NCI-H1930 (cell line): ENCODE measurements at regions not wholly inside any gene's neighbourhood (a gene's known extent, or its start where the extent isn't known, plus 50 kb on each side); places are given as distances from the start of the nearest gene placed in this dataset.
"Not testable (repeated sequence)": the region's sequence is repeated elsewhere in the genome, so short reads cannot be mapped to it uniquely, and the experiment has no call there.

Source experiments
- DNase-seq, 2 experiments: peaks; one replicate each; lab custom pipeline; 2025; lab: John Stamatoyannopoulos, UW

DNA sequence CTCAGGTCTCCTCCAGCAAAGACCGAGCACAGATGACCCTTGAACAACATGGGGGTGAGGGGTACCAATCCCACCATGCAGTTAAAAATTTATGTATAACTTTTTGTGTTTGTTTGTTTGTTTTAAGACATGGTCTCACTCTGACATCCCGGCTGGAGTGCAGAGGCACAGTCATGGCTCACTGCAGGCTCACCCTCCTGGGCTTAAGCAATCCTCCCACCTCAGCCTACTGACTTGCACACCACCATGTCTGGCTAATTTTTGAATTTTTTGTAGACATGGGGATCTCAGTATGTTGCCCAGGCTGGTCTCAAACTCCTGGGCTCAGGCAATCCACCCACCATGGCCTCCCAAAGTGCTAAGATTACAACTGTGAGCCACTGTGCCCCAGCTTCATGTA is 231.0 kb upstream of the PIK3R1 start:
- no peak for DNase-seq

DNA sequence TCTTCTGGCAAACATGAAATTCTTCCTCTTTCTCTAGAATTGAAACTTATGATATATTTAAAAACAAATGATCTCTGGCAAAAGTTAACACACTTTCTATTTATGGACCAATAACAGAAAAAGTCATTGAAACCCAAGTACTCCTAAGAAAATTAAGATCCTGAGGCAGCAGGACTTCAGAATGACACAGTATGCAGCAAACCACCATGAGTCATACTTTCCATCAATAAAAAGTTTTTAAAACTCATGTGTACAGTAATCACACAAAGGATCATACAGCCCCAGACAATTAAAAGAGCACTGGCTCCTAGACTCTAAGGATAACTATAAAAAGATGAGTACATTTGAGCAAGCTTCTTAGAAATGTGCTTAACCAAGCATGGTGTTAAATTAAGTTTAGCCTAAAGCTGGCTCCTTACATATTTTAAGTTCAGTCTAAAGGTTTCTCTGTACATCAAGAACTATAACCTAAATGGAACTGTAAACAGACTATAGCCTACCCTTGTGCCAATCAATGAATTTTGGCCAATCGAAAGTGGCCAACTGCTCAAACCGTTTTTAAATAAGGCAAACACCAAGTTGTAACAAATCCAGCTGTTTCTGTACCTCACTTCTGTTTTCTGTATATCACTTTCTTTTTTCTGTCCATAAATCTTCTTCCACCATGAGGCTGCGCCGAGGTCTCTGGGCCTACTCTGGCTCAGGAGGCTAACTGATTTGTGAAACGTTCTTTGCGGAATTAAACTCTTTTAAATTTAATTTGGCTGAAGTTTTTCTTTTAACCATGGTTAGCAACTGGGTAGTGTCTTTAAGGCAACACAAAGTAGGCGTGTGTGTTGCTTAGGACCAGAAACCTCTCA is 232.1 kb upstream of the PIK3R1 start:
- no peak for DNase-seq

DNA sequence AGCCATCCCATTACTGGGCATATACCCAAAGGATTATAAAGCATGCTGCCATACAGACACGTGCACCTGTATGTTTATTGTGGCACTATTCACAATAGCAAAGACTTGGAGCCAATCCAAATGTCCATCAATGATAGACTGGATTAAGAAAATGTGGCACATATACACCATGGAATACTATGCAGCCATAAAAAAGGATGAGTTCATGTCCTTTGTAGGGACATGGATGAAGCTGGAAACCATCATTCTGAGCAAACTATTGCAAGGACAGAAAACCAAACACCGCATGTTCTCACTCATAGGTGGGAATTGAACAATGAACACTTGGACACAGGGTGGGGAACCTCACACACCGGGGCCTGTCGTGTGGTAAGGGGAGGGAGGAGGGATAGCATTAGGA is 233.4 kb upstream of the PIK3R1 start:
- not testable (repeated sequence) for DNase-seq

DNA sequence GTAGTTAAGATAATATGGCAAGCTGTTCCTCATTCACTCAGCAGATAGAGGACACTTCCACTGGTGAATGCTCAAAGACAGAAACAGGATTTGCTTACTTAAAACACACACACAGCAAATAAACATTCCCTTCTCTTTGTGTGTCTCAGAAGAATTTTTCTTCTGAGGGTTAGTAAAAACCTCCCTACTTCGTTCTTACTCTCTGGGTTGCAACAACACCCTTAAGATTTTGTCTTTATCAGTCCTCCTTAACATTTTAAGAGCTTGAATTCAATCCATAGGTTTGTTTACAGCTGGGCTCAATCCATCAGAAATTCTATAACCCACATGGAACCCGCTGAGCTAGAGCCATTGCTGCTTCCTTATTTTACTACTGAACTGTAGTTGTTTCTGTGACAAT is 237.4 kb upstream of the PIK3R1 start:
- no peak for DNase-seq

DNA sequence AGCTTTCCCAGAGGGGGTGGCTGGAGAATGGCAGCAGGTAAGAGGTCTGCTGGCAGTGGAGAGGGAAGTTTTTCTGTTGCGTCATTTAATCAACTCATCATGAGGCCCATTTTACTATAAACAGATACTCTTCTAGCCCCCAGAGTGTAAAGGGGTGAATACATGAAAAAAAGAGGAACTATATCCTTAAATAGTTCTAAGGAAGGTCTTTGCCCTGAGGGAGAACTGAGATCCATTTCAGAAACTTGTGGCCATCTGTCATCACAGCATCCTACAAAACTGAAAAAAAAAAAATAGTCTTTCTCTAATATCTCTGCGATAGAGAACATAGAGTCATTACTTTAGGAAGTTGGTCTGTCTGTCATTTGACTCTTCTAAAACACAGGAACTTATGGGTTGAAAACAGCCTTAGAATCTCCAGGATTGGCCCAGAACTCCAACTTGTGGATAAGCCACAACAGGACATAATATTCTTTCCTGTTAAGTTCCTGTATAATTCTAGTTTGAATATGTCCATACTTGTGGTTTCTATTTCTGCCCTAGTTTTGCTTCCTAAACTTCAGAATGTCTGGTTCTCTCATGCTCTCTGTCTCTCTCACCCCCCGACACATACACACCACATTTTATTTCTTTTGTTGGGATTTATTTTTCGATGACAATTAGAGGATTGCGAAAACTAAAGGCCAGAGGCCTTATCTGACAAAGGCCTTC is 238.5 kb upstream of the PIK3R1 start:
- no peak for DNase-seq

DNA sequence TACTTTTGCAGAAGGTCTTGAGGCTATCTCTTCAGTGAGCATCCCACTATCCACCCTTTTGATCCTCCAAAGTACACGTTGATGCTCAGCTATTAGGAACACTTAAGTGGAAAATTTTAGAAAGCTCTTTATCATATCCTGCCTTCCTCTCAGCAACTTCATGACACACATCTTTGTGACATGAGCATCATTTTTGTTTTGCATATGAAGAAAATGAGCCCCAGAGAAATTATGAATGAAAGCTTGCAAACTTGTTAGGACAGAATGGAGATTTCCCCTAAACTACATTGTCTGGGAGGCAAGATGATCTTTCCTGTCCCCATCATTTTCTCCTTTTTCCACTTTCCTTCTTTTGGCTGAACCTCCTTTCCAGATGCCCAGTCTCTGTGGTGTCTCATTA is 239.4 kb upstream of the PIK3R1 start:
- no peak for DNase-seq

DNA sequence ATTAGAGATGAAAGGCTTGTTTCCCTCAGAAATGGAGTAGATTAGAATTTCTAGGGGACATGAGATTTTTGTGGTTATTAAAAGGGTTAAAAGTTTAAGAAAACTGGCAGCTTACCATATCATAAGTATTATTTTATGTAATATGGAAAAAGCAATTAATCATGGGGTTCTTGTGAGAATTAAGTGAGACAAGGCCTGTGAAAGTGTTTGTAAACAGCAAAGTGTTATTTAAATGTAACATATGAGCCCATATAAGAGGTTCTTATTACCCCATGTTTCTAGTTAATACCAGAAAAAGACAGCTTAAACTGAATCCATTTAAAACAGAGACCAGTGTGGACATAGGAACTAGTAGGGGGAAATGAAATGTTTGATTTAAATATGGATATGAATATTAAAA is 241.1 kb upstream of the PIK3R1 start:
- DNase-seq: no peak

DNA sequence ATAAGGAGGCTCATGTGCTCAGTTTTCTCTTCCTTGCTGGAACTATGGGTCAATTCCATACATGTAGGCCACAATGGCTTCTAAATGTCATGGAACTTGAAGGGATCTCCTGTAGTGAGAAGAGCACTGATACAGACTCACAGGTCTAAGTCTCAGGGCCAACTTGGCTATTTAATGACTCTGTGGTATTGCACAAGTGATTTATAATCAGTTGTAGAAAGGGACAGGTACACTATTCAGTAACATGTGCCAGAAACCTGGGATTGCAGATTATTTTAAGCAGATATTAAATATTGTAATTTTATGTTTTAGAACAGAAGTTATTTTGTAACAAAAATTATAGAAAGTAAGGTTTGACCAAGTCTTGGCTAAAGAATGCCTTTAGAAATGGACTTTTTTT is 241.5 kb upstream of the PIK3R1 start:
- DNase-seq: no peak

DNA sequence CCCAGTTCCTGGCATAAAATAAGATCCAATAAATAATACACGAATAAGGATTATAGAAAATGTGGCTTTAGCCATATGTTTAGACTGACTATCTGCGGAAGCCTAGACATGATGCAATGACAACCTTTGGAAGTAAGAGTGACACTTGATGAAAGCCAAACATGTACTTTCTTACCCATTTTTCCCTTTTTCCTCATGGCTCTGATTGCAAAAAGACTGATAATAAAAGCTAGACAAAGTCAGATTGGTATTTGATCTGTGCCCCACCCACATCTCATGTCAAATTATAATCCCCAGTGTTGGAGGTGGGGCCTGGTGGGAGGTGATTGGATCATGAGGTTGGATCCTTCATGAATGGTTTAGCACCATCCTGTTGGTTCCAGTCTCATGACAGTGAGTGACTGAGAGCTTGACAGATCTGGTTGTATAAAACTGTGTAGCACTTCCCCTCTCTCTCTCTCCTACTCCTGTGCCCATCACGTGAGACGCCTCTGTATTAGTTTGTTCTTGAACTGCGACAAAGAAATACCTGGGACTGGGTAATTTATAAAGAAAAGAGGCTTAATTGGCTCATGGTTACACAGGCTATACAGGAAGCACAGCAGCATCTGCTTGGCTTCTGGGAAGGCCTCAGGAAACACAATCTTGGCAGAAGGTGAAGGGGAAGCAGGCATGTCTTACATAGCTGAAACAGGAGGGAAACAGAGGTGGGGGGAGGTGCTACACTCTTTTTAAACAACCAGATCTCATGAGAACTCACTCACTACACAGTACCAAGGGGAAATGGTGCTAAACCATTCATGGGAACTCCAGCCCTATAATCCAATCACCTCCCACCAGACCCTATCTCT is 243.4 kb upstream of the PIK3R1 start:
- DNase-seq: no peak

DNA sequence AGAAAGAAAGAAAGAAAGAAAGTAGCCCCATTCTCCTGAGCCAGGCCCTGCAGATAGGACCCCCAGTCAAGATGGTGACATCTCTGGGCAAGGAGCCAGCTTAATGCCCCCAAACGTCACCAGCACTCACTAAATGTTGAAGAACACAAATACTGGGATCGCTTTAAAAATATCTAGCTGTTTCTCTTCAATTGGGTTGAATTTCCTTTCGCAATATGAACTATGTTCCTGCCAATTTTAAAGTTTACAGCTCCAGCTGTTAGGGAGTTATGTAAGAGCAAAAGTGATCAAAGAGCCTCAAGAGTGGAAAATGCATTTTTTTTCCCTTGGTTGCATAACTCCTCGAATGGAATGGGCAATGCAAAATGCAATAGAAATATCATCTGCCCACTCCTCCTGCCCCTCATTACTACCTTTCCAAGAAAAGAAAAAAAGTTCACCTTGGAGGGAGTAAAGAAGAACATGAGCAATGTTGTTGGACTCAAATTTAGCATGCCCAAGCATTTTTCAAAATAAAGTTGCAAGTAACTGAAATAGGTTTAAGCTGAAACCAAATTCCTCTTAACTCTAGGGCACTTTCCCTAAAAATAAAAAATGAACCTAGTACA is 244.2 kb upstream of the PIK3R1 start:
- no peak for DNase-seq

DNA sequence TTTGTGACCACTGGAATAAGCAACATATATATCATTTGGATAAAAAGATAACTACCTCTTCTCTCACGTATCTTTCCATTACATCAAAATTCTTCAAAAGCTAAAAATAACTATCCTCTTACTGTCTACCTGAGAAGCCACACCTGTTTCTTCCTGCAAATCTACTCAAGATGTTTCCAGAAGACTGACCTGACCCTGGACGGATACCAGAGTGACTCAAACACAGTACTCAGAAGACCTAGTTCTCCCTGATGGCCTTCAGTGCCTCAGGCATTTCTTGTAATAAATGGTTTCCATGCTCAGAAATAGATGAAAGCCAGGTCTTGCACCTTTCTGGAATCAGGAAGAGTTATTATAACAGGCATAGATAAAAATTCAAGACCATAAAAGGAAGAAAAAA is 245.9 kb upstream of the PIK3R1 start:
- DNase-seq: no peak

DNA sequence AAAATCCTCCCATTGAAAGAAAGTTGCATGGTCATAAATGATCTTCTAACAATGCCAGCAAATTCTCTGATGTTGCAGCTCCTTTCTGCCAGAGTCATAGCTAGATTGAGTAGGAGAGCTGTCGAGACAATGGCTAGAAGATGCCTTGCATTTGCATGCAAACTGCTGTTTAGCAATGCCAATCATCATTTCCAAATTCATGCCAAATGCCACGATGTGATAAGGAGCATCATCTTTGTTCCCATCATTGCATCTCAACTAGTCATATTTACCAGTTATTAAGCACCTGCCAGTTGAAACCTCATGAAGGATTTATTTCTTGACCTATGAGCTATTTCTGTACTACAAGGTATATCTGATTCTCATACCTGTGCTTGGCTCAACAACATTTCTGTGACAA is 246.4 kb upstream of the PIK3R1 start:
- no peak for DNase-seq

DNA sequence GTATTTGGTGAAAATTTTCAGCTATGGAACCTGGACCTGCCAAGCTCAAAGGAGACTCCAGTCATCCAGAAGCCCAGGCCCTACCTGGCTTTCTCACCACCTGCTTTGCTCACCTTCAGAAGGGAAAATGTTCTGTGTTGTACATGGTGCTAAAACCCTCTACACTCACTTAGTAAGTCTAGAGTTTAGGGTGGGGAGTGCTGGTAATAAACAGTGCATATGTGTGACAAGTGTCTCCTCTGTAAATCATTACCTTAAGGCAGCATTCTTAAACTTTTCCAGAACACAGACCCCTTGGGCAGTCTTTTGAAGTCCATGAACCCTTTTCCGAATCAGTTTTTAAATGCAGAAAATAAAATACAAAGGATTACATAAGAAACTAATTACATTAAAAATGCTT is 248.8 kb upstream of the PIK3R1 start:
- no peak for DNase-seq

DNA sequence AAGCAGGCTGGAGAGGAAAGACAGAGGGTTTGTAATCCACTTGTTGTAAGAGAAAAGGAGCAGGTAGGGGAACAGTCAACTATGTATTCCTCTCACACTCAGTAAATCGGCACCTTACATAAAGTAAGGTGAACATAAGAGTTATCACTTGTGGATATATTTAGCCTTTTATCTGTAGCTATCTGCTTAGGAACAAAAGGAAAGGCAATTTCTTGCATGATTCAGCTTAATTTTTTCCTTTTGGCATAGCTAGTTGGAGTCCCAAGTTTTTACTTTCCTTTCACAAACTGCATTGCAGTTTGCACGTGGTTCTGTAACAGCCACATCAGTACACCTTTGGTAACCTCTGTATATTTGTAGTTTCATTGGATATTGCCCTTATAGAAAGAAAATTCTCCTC is 250.9 kb upstream of the PIK3R1 start:
- DNase-seq: no peak

DNA sequence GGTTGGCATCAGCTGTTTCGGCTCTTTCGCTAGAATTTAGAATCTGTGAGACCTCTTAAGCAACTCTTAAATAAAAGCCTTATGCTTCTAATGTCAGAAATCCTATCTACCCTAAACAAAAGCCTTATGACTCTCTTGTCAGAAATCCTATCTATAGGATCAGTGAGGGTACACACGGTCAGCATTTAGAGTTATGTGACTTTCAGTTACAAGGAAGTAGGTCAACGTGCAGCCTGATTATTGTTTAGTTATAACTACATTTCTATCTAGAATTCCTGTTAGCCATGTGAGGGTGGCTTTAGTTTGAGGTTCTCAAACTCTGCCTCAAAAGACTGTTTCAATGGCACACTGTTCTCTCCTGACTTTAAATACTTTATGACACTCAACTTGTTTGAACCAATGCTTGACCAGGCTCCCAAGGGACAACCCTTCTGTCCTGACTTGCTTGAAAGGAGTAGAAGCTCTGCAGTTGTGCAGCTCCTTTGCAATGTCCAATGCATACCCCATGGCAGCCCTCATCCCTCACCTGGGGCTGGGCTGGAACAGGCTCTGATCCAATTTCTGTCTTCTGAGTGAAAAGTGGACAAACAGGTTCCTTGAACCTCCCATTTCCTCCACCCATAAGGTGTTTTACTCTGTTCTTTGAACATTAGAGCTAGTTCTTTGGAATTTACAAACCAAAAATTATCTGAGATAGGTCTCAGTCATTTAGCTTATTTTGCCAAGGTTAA is 251.6 kb upstream of the PIK3R1 start:
- DNase-seq: no peak

DNA sequence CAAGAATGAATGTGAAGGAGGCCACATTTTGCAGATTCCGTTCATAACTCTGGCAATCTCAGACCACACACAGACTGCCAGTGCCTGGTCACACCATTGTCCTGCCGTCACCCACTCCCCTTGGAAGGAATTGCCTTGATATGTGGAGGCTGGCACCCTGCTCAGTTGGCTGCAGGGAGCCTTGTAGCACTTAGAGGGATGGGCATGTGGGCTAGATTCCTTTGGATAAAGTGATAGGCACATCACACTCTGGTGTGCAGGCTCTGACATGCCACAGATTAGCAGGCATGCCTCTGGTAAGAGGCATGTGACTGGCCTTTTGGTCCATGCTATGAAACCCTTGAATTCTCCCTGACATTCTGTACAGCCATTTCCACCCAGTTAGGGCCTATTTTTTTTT is 254.6 kb upstream of the PIK3R1 start:
- DNase-seq: no peak

DNA sequence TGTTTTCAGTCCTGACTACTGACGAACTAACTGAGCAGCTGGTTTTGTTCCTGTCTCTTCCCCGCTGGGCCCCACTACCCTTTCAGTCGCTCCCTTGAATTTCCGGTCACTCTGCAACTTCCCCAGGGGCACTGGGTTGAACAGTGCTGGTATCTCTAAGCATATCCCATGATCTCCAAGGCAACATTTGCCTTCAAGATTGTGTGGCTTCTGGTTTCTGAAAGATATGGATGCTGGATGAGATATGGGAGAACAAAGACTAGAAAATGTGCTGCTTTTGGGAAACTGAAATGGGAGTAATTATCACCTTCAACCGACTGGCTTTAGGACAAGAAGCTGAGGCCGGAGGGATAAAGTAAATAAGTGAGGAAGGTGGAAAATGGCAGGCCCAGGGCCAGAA is 258.2 kb upstream of the PIK3R1 start:
- DNase-seq: no peak

DNA sequence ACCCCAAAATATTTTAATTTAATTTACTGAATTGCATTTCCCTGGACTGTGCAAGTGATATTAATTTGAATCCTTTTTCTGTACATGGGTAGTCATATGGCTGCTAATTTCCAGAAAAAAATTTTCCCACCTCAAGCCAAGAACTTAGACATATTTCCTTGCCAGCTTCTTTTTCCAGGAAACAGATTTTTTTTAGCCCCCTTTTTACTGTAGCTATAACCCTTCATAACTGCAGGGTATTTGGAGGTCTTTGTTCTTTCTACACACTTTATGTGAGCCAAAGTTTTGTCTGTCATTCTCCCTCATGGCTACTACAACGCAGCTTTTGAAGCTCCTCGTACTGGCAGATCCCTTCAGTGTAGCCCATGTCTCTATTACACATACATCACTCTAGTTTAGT is 261.2 kb upstream of the PIK3R1 start:
- no peak for DNase-seq

DNA sequence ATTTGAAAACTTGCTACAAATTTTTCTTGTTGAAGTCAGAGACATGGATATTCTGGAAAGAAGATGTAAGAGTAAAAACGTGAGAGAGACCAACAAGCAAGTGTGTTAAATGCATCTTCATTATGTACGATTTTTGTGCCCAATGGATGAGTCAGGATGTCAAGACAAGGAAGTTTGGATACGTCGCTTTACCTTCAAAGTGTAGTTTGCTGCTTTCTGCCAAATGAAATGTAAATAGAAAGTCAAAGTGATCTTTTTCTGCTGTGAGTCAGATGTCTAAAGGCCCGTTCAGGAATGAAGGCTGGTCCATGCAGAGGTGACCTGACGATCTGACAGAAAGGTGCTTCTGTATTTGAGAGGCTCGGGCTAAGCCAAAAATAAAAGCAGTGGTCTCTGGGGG is 273.1 kb upstream of the PIK3R1 start:
- no peak for DNase-seq

DNA sequence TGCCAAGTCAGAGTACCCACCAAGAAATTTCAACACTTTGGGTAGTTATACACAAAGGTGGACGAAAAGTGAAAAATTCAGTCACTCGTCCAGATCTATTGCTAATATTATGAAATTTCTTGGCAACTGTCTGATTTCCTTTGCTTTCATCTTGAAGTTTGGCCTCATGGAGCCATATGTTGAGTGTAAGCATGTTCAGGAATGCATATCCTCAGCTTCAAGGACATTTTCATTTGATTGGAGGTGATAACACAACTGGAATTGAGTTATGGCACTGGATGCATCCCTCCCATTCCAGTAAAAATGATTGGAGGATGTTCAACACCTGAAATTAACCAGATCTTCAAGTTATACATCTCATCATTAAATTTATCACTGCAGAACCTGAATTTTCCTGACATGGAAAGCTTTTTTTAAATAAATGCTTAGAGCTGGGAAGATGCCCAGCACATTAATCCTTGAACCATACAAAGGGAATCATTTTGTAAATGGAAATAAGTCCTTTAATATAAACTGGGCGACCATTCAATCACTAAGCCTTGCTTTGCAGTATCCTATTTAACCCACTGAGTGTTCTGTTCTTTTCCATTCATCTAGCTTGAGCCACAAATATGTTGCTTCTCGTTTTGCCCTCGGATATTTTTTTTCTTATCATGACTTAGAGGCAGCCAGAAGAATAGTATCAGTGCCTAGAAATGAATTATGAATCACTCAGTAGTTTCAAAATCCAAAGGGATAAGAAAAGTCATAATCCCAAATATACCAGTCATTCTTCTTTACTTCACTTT is 273.7 kb upstream of the PIK3R1 start:
- no peak for DNase-seq
